Left cardiac atrium (tissue), 4 donors: ENCODE measurements at regions not wholly inside any gene's neighbourhood (a gene's known extent, or its start where the extent isn't known, plus 50 kb on each side); places are given as distances from the start of the nearest gene placed in this dataset.
A peak's percentile ranks its signal among the peaks of the same experiment; 100 is the strongest.

Experiments
- ATAC-seq, 2 donors: fragments of 200-7000 bp; cut with Tn5 transposase; one replicate each; pipeline ENCODE4 v1.9.1; 2020; ENCODE audit warnings: mild to moderate bottlenecking in 2 of 2, moderate library complexity in 2 of 2
- DNase-seq: peaks from one replicate; pipeline ENCODE4 v3.0.0-alpha.2; 2020
- intact Hi-C, 2 donors: fragments of 100-400 bp; cut with DNase I; formaldehyde crosslinking; loops; one replicate each; pipeline versions ENCODE4 v1.14.1 to v1.15.1; 2022 to 2023
- donor health status: DM: no; HTN: yes; CAD: no.
- donor health status: DM: no; HTN: yes; CAD: no; lungs with severe emphysema.
- donor health status: DM: yes; HTN: yes; CAD: no.
- donor health status: Dilated cardiomyopathy.

DNA sequence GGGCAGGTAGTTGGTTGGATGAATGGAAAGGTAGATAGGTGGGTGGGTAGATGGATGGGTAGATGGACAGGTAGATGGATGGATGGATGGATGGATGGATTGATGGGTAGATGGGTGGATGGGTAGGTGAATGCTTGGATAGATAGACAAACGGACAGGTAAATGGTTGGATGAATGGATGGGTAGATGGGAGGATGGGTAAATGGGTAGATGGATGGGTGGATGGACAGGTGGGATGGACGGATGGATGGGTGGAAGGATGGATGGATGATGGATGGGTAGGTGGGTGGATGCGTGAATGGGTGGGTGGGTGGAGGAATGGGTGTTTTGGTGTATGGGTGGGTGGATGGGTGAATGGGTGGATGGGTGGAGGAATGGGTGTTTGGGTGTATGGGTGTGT is 50.1 kb upstream of the ASAP2 start:
- no peak for ATAC-seq
- no peak for DNase-seq
- intact Hi-C loops = loop anchor here in 1 of 2 donors (10.0 kb wide), 1 partner anchor 48 kb away; the partner anchor contains the start of gene ASAP2

DNA sequence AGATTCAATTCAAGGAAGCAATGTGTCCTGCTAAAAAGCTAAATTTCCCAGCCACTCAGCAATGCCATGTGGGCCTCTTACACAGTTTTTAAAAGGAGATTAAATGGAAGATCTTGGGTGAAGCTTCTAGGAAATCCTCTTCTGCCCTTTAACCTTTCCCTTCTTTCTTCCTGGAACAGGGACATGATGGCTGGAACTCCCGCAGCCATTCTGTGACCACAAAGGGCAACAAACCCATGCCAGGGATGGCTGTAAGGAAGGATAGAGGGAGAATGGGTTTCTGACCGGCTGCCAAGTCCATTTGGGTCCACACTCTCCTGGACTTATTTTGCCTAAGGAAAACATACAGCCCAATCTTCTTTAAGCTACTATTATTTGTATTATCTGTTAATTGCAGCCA is 52.6 kb upstream of the ASAP2 start:
- intact Hi-C loops = loop anchor here in 1 of 2 donors (5.0 to 10.0 kb wide), 2 partner anchors 51 to 178 kb away; partner anchors contain the start of gene ASAP2
- ATAC-seq = no peak
- no peak for DNase-seq

DNA sequence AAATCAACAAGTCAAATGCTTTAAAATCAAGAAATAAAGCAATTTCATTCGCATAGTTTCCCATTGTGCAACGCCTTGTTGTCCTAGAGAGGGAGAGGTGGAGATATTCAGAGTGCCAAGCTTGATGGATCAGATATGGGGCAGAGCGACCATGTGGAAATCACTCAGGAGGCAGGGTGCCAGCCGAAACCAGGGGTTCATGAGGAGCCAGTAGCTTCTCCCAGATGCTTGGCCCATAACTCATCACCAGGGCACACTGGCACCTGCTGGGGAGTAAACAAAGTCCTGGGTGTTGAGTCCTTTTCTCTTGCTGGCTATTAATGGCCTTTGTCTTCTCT is 53.0 kb upstream of the ASAP2 start:
- ATAC-seq (peak in 1 of 2 donors; percentile 58), DNase-seq (no peak)
- intact Hi-C loops = loop anchor here in 1 of 2 donors (5.0 to 10.0 kb wide), 2 partner anchors 51 to 179 kb away; partner anchors contain the start of gene ASAP2

DNA sequence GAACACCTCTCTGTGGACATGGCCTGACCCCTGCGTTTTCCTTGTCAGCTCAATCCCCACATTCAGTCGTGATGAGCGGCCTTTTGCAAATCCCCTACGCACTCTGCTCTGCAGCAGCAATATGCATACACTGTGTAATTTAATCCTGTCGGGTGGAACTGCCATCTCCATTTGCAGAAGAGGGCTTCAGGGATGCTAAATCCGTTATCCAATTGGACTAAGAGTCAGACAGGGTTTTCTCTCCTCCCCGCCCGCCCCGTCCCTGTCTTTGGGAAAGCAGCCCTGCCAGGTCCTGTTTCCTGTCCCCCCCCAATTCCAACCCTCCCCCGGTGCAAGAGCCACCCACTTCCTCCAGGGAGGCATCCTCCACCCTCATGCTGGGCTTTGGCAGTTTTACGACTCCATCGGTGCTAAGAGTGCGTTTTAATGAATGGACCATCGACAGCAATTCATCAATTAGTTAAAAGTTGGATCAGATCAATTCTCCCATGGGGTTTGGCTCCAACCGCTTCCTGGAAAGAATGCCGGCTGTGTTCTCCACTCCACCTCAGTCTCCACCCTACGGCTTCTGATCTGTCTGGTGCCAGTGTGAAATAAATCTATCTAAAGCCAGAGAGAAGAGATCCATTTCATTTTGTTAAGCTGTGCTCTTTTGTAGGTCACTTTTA is 53.5 kb upstream of the ASAP2 start:
- DNase-seq (no peak), ATAC-seq (peak; percentile 28 to 72)
- intact Hi-C loops = loop anchor here in 1 of 2 donors (5.0 to 10.0 kb wide), 2 partner anchors 52 to 179 kb away; partner anchors contain the start of gene ASAP2

DNA sequence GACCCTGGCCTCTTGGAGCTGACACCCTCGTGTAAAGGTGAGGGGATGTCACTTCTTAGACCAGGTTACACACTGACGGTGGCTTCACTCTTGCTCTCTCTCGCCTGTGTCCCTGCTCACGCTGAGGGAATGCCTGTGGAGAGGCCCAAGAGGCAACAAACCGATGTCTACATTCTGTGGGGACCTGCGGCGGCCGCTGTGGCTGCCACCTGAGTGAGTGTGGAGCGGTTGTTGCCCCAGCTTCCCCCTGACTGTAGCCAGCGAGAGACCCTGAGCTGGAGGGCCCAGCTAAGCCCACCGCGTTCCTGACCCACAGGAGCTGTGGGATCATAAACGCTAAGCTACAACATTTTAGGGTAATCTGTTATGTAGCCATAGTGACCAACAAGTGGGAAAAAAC is 55.7 kb upstream of the ASAP2 start:
- DNase-seq = no peak
- no peak for ATAC-seq
- intact Hi-C loops = loop anchor here in 1 of 2 donors (5.0 to 10.0 kb wide), 2 partner anchors 54 to 181 kb away; partner anchors contain the start of gene ASAP2

DNA sequence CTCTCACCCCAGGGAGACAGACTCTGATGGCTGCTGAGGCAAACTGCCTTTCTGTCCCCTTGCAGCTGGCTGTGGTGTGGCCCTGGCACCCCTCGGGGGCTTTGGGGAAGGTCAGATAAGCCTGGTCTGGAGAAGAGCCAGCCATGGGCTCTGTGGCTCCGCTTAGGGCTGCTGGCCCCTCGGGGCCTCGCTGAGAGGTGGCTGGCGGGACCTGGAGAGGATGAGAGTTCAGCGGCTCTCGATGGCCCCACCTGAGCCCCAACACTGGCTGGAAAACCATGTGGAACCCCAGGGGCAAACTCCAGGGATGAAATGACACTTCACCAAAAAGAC is 56.1 kb upstream of the ASAP2 start:
- ATAC-seq (no peak), DNase-seq (no peak)
- intact Hi-C loops = loop anchor here in 1 of 2 donors (5.0 to 10.0 kb wide), 2 partner anchors 54 to 182 kb away; partner anchors contain the start of gene ASAP2

DNA sequence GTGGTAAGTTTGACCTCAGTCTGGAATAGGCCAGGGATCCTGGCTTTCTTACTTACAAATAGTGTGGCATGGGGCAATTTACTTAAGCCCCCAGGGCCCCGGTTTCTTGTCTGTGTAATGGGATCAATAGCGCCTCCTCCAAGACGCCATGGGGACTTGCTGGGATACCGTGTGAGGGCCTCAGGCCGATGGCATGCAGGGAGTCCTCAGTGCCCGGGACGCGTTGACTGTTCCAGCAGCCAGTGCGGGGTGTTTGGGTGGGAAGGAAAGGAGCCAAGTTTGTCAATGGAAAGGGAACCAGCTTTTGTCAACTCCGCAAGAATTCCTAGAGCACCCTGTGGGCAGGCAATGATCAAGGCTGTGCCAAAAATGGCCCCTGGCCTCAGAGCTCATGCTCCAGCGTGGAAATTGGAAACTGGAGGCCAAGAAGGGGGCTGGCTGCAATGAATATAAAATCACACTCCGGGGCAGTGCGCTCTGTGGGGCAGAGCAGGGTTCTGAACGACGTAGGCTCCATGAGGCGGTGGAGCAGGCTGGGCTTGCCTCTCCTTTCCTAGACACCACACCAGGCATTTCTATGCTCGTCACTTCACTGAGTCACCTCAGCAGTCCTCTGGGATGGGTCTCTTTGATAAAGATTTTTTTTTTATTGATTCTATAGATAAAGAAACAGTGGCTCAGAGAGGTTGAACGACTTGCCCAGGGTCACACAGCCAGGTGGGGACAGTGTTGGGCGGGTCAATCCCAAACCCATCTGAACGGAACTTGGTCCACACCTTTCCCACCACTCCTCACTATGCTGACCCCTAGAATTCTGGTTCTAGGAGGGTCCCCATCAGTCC is 56.7 kb upstream of the ASAP2 start:
- intact Hi-C loops = loop anchor here (5.0 to 10.0 kb wide), 3 partner anchors 55 to 225 kb away; partner anchors contain the start of gene ASAP2 (in 1 of the 2)
- no peak for DNase-seq
- ATAC-seq = no peak

DNA sequence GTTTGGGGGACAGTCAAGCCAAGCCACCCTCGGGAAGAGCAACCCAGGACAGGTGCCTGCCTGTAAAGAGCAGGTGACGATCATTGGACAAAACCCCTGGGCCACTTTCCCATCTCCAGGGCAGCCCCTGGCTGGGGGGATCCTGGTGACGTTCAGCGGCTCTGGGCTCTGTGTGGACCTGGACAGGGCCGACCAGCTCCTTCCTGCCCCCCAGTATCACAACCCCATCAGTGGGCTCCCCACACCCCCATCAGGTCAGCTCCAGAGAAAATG is 57.3 kb upstream of the ASAP2 start:
- ATAC-seq (no peak), DNase-seq (no peak)
- intact Hi-C loops = loop anchor here in 1 of 2 donors (10.0 kb wide), 1 partner anchor 225 kb away; no protein-coding TSS in a partner anchor

DNA sequence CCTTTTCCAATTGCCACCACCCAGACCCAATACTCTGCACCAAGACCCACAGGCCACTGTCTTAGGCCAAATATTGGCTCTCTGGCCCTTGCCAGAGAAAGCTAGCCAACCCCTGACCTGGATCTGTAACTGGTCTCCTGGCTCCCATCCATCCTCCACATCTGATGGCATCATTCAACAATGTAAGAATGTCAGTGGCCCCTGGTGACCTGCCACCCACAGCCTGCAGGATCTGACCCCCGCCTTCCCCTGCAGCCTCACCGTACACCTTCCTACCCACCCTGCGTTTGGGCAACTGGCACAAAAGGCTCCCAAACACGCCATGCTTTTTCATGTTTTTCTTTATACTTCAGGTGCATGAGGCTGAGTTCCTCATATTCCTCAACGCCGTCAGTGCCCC is 60.0 kb upstream of the ASAP2 start:
- DNase-seq (no peak), ATAC-seq (no peak)
- intact Hi-C loops = loop anchor here in 1 of 2 donors (10.0 kb wide), 1 partner anchor 228 kb away; no protein-coding TSS in a partner anchor

DNA sequence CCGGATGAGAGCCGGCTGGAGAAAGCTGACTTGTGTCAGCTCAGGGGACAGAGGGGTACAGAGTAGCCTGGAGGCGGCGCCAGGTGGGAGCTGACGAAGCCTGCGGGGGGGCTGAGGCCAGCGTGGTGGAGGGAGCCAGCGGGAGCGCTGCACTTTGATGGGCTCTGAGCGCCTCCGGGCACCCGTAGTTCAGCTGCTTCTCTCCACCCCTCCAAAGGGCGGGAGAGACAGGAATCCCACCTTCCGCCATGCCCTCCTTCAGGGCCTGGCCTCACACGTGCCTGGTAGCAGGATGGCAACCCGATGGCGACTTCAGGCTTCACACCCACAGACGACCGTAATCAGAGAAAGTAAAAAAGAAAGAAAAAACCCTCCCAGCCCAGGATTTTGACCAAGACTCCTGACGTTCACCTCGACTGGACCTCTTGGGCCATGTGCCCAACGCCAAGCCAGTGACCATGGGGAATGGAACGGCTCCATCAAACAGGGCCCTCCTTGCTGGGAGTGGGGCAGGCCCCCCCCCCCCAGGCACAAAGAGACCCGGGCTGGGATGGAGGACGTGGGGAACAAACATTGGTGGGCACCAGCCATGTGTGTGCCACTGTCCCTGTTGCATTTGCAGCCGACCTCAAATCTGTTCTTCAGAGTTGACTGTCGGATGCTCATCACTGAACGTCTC is 60.7 kb upstream of the ASAP2 start:
- intact Hi-C loops = loop anchor here in 1 of 2 donors (10.0 kb wide), 1 partner anchor 229 kb away; no protein-coding TSS in a partner anchor
- ATAC-seq (no peak), DNase-seq (no peak)

DNA sequence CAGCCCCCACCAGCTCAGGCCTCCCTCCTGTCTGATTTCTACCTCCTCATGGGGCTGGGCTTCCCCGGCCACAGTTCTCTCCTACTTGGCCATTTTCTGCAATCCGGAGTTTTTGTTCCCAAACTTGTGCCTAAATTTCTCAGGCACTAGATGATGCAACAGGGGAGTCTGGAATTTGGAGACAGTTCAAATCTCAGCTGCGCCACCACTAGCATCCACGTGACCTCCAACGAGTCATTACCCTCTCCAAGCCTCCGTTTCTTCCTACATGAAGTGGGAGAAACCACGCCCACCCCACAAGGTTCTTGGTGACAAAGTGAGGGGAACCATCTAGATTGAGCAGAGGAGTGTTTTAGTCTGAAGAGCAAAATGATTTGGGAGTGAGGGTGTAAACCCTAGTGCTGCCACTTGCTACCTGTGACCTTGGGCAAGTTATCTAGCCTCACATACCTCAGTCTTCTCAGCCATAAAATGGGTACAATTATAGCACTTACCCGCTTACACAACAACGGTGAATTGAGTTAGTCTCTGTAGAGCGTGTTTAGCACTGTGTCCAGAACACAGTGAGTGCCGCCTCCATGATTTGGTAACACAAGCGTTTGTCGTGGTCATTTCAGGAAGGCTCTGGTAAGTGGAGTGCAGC is 61.4 kb upstream of the ASAP2 start:
- ATAC-seq = peak in 1 of 2 donors; percentile 17
- DNase-seq = no peak
- intact Hi-C loops = loop anchor here in 1 of 2 donors (10.0 kb wide), 1 partner anchor 230 kb away; no protein-coding TSS in a partner anchor

DNA sequence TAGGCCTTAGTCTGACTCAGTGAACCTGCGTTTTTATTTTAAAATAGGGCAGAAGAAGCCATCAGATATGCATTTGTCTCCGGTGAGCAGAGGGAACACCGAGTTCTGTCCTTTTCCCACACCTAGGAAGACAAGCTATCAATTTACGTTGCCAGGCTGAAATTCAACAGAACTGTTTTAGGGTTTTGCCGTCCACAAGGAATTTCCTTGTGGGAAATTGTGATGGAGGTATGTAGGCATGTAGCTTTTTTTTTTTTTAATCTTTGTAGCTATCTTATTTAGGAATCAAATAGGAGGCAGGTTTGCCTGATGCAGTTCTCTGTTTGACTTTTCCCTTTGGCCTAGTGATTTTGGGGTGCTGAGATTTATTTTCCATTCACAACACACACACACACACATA is 62.0 kb upstream of the ASAP2 start:
- ATAC-seq (no peak), DNase-seq (no peak)
- intact Hi-C loops = loop anchor here (5.0 to 10.0 kb wide), 4 partner anchors 48 to 278 kb away; partner anchors contain the start of genes CPSF3 (in 1 of the 2) and ITGB1BP1 (in 1 of the 2)

DNA sequence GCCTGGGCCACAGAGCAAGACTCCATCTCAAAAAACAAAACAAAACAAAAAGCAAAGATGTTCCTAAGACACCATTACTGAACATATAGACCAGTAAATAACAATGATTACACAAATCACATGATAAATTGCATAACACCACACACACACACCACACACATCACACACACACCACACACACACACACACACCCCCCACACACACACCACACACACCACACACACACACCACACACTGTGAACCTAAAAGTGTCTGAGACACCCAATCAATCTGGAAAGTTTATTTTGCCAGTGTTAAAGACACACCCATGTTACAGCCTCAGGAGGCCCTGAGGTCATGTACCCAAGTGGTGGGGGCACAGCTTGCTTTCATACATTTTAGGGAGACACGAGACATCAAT is 62.6 kb upstream of the ASAP2 start:
- intact Hi-C loops = loop anchor here (5.0 to 10.0 kb wide), 4 partner anchors 48 to 278 kb away; partner anchors contain the start of genes CPSF3 (in 1 of the 2) and ITGB1BP1 (in 1 of the 2)
- DNase-seq = no peak
- no peak for ATAC-seq

DNA sequence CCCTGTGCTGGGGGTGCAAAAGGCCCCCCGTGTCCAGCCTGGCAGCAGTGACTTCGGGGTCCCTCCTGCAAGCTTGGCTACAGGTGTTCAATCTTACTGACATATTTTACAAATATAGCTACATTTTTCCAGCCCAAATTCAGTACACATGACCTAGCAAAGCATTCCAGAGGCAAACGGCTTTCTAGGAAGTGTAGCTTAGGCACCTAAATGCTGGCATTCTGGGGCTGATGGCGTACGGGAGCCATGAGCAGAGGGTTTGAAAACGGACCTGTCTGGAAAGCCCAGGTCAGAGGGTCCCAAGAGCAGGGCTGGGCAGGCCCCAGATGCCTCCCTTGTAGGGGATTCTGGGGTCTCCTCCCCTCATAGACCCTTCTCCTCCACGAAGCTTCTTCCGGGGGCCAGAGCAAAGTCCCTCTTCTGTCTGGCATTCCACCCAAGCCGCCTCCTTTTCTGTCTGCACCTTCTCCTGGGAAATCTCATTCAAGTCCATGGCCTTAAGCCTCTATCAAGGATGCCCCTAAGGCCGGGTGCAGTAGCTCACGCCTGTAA is 63.3 kb upstream of the ASAP2 start:
- DNase-seq (no peak), ATAC-seq (no peak)
- intact Hi-C loops = loop anchor here (5.0 to 10.0 kb wide), 4 partner anchors 49 to 279 kb away; partner anchors contain the start of genes CPSF3 (in 1 of the 2) and ITGB1BP1 (in 1 of the 2)

DNA sequence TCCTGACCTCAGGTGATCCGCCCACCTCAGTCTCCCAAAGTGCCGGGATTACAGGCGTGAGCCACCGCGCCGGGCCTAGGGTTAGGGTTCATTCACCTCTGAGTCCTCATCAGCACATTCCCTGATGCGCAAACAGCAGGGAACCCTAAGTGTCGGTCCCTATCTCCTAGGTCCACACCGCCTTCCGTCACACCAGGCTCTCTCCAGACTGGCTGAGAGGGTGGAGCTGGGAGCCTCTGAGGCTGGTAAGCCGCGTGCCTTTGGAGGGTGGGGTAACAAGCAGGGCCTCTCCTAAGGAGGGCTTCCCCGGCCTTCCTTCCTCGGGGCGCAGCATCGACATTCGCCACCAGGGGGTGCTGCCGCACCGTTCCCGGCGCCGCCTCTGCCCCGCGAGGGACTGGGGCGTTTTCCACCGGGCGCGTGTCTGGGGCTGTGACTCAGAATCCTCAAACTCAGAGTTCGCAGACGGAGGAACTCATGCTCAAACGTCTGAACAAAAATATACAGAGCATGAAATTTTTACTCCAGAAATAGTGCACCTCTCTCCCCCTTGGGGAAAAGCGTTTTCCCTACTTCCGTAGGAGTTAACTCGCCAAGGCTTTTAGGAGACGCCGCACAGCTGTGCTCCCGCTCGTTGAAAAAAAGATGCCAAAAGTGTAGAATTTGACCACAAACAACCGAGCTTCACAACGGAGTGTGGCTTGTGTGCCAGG is 63.9 kb upstream of the ASAP2 start:
- peak; percentile 88 to 89 for ATAC-seq
- intact Hi-C loops = loop anchor here (5.0 to 10.0 kb wide), 4 partner anchors 50 to 280 kb away; partner anchors contain the start of genes CPSF3 (in 1 of the 2) and ITGB1BP1 (in 1 of the 2)
- DNase-seq = peak; percentile 90

DNA sequence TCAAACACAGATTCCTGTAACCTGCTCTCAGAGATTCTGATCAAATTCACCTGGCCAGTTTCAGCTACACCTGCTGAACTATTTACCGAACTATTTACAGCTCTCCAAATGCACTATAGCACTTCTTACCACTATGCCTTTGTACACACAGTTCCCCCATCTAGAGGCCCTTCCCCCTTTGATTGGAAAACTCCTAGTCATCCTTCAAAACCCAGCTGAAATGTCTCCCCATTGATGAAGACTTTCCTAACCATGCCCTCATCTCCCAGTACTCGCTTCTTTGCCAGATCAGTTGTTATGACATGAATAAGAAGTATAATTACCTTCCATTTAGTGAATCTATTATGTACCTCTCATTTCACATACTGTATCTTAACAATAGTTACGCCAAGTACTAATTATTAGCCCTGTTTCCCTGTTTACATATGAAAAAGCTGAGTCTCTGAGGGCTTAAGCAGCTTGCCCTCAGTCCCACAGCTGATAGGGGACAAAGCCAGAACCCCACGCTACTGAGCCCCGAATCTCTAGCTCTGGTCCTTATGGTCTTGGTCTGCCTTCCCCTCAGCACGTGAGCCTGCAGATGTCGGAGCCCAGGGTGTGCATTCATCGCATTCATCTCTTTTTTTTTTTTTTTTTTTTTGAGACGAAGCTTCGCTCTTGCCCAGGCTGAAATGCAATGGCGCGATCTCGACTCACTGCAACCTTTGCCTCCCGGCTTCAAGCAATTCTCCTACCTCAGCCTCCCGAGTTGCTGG is 64.7 kb upstream of the ASAP2 start:
- DNase-seq (no peak), ATAC-seq (no peak)
- intact Hi-C loops = loop anchor here (5.0 to 10.0 kb wide), 4 partner anchors 50 to 280 kb away; partner anchors contain the start of genes CPSF3 (in 1 of the 2) and ITGB1BP1 (in 1 of the 2)
